Central memory CD4-positive, alpha-beta T cell (primary cell): ENCODE measurements at regions not wholly inside any gene's neighbourhood (a gene's known extent, or its start where the extent isn't known, plus 50 kb on each side); places are given as distances from the start of the nearest gene placed in this dataset.
"Not testable (repeated sequence)": the region's sequence is repeated elsewhere in the genome, so short reads cannot be mapped to it uniquely, and the experiment has no call there.

Experiments
- DNase-seq: peaks from one replicate; pipeline ENCODE4 v3.0.0; 2022

DNA sequence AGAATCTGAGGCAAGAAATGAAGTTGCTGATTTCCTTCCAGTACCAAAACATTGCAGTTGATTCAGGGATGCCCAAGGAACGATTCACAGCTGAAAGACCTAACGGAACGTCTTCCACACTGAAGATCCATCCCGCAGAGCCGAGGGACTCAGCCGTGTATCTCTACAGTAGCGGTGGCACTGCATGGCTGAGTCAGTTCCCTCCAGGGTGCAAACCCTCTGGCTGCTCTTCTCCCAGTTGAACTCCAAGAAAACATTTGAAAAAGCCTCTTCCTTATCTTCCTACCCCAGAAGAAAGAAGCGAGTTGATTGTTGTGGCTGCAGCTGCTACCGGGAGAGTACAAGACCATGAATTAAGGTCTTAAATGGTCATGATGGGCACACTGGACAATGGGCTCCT lies 147.1 kb upstream of the PRSS1 start:
- DNase-seq: no peak

DNA sequence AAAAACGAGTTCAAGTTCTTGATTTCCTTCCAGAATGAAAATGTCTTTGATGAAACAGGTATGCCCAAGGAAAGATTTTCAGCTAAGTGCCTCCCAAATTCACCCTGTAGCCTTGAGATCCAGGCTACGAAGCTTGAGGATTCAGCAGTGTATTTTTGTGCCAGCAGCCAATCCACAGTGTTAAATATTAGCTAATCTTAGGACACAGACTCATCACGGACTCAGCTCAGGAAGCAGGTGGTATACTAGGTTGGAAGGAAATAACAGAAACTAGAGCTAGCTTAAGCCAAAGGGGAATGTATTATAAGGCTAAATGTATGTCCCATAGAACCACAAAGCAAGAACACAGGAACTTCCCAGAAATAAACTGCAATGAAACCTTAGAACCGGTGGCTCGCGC lies 151.0 kb upstream of the PRSS1 start:
- DNase-seq: no peak

- DNase-seq: no peak
Measured at GRCh38 chr7:142597547-142597946, 151.7 kb upstream of the PRSS1 start.

GRCh38 chr7:142595816-142596516 lies 153.3 kb upstream of the PRSS1 start:
- DNase-seq: no peak

- no peak for DNase-seq
Measured at GRCh38 chr7:142594078-142594477, 155.2 kb upstream of the PRSS1 start.

GRCh38 chr7:142593106-142593505 lies 156.2 kb upstream of the PRSS1 start:
- no peak for DNase-seq

- no peak for DNase-seq
Measured at GRCh38 chr7:142592664-142593063, 156.6 kb upstream of the PRSS1 start.

- no peak for DNase-seq
Measured at GRCh38 chr7:142592231-142592630, 157.0 kb upstream of the PRSS1 start.

GRCh38 chr7:142590830-142591457 lies 158.3 kb upstream of the PRSS1 start:
- no peak for DNase-seq

DNA sequence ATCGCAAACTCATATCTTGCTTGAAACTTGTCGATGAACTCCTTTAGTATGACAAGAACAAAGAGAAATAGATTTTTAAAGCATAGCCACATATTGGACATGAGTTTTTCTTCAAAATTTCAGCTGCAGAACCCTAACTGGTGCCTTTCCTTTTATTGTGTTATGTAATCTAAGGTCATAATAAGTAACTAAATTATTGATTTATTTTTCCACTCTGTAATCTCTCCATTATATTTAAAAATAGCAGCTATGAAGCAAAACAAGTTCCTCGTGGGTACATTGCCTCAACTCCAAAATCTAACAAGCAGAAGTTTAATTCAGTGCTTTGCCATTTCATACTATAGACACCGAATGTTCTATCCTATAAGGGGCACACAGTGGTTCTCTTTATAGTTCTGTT lies 159.2 kb upstream of the PRSS1 start:
- DNase-seq: no peak

GRCh38 chr7:142587578-142588191 lies 161.6 kb upstream of the PRSS1 start:
- peak; percentile 18 for DNase-seq

DNA sequence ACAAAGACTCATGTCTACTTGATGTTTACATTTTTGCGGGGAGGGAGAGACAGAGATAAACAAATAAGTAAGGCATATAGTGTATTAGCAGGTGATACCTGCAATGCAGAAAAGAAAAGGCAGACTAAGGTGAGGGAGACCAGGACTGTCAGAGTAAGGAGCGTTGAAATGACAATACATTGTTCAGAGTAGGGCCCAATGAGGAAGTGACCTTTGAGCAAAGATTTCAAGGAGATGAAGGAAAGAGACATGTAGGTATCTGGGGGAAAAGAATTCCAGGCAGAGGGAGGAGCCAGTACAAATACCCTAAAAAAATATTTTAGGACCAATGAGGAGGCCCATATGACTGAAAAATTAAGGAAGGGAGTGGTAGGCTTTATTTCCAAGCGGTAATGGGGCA lies 162.7 kb upstream of the PRSS1 start:
- no peak for DNase-seq

- DNase-seq: no peak
Measured at GRCh38 chr7:142585425-142585824, 163.8 kb upstream of the PRSS1 start.

GRCh38 chr7:142584765-142585164 lies 164.5 kb upstream of the PRSS1 start:
- DNase-seq: no peak

DNA sequence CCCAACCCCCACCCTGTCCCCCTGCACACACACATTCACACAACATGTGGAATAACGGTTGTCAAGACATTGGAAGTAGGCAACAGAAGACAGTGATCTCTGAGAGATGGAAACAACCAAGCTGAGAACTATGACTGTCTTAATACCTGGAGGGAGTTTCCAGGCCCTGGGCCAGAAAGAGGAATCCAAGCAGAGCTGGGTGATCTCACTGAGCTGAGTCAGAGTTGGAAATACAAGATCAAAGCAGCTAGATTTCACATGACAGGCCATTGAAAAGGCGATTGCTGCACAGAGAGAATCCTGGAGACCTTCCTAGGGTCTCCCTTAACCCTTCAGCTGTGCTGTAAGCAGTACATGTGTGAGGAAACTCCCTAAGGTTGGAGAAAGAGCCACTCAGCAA lies 165.8 kb upstream of the PRSS1 start:
- no peak for DNase-seq

DNA sequence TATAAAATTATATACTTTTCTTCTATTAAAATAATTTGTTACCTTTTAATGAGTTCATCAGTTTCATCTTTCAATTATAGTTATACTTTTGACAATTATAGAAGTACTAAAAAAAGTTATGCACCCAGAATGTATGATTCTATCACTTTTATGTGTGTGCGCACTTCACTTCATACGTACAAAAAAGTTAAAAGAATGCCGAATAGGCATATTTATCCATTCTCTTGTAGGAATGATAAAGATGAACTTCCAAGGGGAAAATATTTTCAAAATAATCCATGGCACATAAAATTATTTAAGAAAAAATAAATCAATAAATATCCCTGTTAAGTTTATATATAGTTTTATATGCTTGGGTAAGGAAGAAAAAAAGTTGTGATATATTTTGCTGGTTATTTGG lies 166.9 kb upstream of the PRSS1 start:
- no peak for DNase-seq

DNA sequence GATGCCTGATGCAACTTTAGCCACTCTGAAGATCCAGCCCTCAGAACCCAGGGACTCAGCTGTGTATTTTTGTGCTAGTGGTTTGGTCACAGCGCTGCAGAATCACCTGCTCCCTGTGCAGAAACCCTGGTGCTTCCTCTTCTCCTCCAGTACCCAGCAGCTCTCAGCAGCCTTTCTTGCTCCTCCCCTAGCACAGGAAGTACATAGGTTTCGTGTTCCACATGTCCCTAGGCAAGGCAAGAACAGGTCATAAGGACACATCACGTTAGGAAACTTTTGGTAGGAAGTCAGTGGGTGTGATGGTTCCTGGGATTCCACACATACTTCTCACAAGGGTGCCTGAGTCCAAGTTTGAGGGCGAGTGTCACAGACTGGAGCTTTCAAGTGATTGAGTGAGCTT lies 167.9 kb upstream of the PRSS1 start:
- peak; percentile 25 for DNase-seq

- DNase-seq: no peak
Measured at GRCh38 chr7:142579946-142580345, 169.3 kb upstream of the PRSS1 start.

DNA sequence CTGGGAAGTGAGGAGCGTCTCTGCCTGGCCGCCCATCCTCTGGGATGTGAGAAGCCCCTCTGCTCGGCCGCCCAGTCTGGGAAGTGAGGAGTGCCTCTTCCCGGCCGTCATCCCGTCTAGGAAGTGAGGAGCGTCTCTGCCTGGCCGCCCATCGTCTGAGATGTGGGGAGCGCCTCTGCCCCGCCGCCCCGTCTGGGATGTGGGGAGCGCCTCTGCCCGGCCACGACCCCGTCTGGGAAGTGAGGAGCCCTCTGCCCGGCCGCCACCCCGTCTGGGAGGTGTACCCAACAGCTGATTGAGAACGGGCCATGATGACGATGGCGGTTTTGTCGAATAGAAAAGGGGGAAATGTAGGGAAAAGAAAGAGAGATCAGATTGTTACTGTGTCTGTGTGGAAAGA lies 173.9 kb upstream of the PRSS1 start:
- not testable (repeated sequence) for DNase-seq

- no peak for DNase-seq
Measured at GRCh38 chr7:142571581-142571980, 177.7 kb upstream of the PRSS1 start.

DNA sequence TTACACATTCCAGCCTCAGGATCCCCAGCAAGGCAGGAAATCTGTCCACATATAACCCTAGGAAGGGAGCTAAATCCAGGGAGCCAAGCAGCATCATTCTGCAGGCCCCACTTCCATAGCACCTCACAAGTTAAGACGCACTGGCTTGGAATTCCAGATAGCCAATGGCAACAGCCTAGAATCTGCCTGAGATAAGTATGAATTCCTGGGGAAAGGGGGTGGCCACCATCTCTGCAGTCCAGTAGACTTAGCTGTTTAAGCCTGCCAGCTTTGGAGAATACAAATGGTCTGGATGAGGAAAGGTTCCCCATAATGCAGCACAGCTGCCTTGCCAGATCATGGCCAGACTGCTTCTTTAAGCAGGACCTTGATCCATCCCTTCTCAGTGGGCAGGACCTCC lies 179.4 kb upstream of the PRSS1 start:
- DNase-seq: no peak

DNA sequence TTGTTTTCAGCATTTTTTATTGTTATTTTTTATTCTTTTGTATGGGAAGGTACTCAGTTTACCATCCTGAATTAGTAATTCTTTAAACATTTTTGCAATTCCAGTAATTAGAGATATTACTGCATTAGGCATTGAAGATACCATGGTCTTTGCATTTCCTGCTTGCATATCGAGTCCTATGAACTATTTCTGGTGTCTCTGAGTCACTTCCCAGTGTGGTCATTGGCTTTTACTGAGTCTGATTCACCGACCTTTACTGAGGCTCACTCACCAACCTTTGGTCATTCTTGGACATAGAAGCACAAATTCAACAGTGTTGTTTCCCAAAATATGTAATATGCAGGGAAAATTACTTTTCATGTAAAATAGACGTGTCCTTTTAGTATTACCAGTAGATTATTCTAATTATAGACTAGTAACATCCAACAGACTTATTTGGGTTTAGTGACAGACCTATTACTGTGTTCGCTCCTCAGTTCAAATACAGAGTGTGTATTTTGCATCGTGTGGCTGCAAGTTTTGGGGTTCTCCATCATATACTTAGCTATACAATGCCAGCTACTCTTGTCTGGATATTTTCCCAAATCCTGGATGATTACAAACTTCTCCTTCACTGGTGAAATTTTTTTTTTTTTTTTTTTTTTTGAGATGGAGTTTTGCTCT lies 180.7 kb upstream of the PRSS1 start:
- DNase-seq: no peak

DNA sequence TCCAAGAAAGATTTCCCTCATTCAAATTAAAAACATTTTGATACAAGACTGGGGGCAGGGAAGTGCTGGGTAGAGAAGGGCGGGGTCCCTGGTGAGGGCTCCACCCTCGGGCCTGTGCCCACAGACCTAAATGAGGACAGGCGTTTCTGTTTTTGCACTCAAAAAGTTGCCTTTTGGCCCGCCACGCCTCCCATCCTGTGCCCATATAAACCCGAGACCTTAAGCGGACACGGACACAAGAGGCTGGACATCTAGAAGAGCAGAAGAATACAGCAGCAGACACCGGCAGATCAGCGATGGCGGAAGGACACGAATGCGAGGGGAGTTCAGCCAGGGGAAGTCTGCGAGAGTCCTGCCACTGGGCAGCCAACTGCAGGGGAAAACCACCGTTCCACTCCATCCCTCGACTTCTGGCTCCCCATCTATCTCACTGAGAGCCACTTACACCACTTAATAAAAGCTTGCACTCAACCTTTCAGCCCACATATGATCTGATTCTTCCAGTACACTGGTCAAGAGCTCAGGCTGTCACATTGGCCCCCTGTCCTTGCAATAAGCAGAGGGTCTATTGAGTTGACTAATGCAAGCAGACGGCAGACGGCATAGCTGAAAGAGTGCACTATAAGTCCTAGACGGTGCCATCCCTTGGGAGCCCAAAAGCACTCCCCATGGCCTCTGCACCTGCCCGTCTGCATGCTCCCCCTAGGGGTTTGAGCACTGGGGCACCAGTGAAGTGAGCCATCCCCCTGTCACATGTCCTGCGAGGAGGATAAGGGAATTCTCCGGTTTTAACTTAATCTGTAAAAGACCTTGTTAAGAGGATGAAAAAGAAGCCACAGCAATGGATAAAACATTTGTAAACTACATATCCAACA lies 181.8 kb upstream of the PRSS1 start:
- no peak for DNase-seq
